ENCODE measurements at regions not wholly inside any gene's neighbourhood (a gene's known extent, or its start where the extent isn't known, plus 50 kb on each side); places are given as distances from the start of the nearest gene placed in this dataset.
A peak's percentile ranks its signal among the peaks of the same experiment; 100 is the strongest.

- Histone ChIP-seq H3K36me3 (no peaks in the 10 kb centered on the region), H3K27me3 (no peaks in the 10 kb centered on the region), H3K9me3 (no peaks in the 10 kb centered on the region), H3K4me1 (no peaks in the 10 kb centered on the region), H3K4me3 (ENCODE audit: low read depth, low read length) (no peak overlapping the region)
- no peak for TF ChIP-seq CTCF (IDR thresholded peaks at IDR 0.05; ENCODE audit: low read depth, low read length)
- DNase-seq: no peak
Measured at GRCh38 chr4:136838607-136839006, 693.7 kb downstream of the PCDH18 start.

GRCh38 chr4:136831553-136831952, 700.7 kb downstream of the PCDH18 start:
- DNase-seq: peak; percentile 56
- Histone ChIP-seq H3K27me3 (no peaks in the 10 kb centered on the region), H3K4me1 (peaks cover 23% of the 10 kb centered on the region), H3K36me3 (no peaks in the 10 kb centered on the region), H3K9me3 (no peaks in the 10 kb centered on the region), H3K4me3 (ENCODE audit: low read depth, low read length) (no peak overlapping the region)
- TF ChIP-seq CTCF (IDR thresholded peaks at IDR 0.05; ENCODE audit: low read depth, low read length): peak; percentile 51

GRCh38 chr4:136829280-136829679, 703.0 kb downstream of the PCDH18 start:
- no peak for TF ChIP-seq CTCF (IDR thresholded peaks at IDR 0.05; ENCODE audit: low read depth, low read length)
- Histone ChIP-seq H3K36me3 (no peaks in the 10 kb centered on the region), H3K9me3 (no peaks in the 10 kb centered on the region), H3K4me3 (ENCODE audit: low read depth, low read length) (no peak overlapping the region), H3K27me3 (no peaks in the 10 kb centered on the region), H3K4me1 (peaks cover 23% of the 10 kb centered on the region)
- DNase-seq: no peak

GRCh38 chr4:136823020-136823419, 709.3 kb downstream of the PCDH18 start:
- DNase-seq: no peak
- Histone ChIP-seq H3K4me1 (peaks cover 9% of the 10 kb centered on the region), H3K27me3 (no peaks in the 10 kb centered on the region), H3K4me3 (ENCODE audit: low read depth, low read length) (no peak overlapping the region), H3K36me3 (no peaks in the 10 kb centered on the region), H3K9me3 (no peaks in the 10 kb centered on the region)
- no peak for TF ChIP-seq CTCF (IDR thresholded peaks at IDR 0.05; ENCODE audit: low read depth, low read length)

GRCh38 chr4:136818811-136819330, 713.4 kb downstream of the PCDH18 start:
- Histone ChIP-seq H3K4me1 (peaks cover 16% of the 10 kb centered on the region), H3K36me3 (peaks cover 2% of the 10 kb centered on the region; the same call in 1 of the 2 replicates), H3K4me3 (ENCODE audit: low read depth, low read length) (no peak overlapping the region), H3K9me3 (no peaks in the 10 kb centered on the region), H3K27me3 (no peaks in the 10 kb centered on the region)
- DNase-seq: no peak
- no peak for TF ChIP-seq CTCF (IDR thresholded peaks at IDR 0.05; ENCODE audit: low read depth, low read length)

GRCh38 chr4:136812100-136812880, 720.0 kb downstream of the PCDH18 start:
- Histone ChIP-seq H3K9me3 (no peaks in the 10 kb centered on the region), H3K36me3 (peaks cover 2% of the 10 kb centered on the region; the same call in 1 of the 2 replicates), H3K4me3 (ENCODE audit: low read depth, low read length) (no peak overlapping the region), H3K4me1 (no peaks in the 10 kb centered on the region; the same call in none of the 2 replicates), H3K27me3 (no peaks in the 10 kb centered on the region)
- DNase-seq: no peak
- TF ChIP-seq CTCF (IDR thresholded peaks at IDR 0.05; ENCODE audit: low read depth, low read length): no peak

All from BE2C (cell line).